HT1080 (cell line): ENCODE measurements at regions not wholly inside any gene's neighbourhood (a gene's known extent, or its start where the extent isn't known, plus 50 kb on each side); places are given as distances from the start of the nearest gene placed in this dataset.
"Not testable (repeated sequence)": the region's sequence is repeated elsewhere in the genome, so short reads cannot be mapped to it uniquely, and the experiment has no call there.

Experiments used
- DNase-seq: peaks from one replicate; pipeline ENCODE4 v3.0.0-alpha.2; 2015; ENCODE audit warnings: low read depth

DNA sequence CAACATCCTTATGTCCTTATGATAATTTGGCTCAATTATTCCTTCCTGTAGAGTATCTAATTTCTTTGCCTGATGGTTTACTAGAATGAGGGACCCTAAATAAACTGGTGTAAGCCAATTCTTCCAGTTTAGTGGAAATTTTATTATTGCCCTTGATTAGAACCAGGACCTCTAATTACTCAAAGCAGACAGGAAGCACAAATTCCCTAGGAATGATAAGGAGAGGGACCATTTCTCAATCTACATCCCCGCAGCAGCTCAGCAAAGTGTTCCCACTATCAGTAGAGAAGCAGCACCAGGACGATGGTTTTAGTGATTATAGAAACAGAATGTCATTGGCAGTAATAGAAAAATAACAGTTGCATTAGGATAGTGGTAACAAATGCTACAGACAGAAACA, 97.1 kb downstream of the PLPPR4 start:
- DNase-seq, result no peak

DNA sequence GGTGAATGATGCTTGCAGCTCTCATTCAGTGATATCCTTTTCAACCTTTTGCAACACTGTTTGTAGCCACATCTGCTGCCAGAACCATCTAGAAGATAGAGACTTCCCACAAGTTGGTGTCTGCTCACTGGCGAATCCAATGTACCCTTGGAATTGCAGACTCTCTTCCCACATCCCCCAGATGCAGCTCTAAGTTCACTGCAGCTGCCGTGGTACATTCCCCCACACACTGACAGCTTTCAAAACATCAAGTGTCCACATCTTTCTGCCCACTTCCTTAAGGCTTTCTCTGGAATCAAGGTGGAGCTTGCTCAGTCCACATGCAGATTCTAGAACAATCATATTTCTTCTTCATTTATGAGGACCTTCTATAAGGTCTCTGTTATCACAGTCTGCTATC, 99.2 kb downstream of the PLPPR4 start:
- no peak for DNase-seq

DNA sequence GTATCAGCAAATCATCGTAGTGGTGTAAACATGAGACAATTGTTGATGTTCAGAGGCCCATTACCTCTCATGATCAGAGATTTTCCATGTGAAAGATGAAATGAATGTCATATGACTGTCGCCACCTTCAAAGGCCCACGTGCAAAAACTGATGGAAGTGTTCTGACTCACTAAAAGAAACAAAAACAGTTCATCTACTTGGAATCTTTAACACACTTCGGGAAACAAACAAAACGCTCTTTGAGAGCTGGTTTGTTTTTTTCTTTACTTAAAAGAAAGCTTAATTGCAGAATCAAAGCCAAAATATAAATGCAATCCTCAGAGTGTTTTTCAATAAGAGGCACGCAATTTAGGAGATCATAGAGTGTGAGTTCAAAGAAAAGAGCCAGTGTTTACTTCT, 100.8 kb downstream of the PLPPR4 start:
- DNase-seq, result no peak

GRCh38 chr1:99365545-99365944, 101.3 kb downstream of the PLPPR4 start:
- DNase-seq, result no peak

- no peak for DNase-seq
These were observed 104.9 kb downstream of the PLPPR4 start for GRCh38 chr1:99369154-99369553.

GRCh38 chr1:99370476-99370875, 106.2 kb downstream of the PLPPR4 start:
- no peak for DNase-seq

GRCh38 chr1:99371413-99371812, 107.1 kb downstream of the PLPPR4 start:
- no peak for DNase-seq

DNA sequence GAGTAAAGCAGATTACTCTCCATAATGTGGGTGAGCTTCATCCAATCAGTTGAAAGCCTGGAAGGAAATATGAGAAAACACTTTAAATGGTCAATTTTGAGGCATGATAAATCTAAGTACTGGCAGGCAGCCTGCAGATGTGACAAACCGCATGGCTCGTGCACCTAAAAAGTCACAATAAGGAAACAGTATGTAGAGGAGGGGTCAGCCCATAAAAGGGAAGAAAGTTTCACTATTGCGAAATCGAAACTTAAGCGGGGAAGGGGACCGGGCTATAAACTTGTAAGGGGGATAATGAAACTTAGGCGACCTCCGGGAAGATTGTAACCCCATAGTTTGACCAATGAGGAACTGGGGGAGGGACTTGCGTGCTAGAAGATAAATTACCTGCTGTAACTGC, 109.8 kb downstream of the PLPPR4 start:
- no peak for DNase-seq

- not testable (repeated sequence) for DNase-seq
These were observed 110.4 kb downstream of the PLPPR4 start for GRCh38 chr1:99374693-99375092.

GRCh38 chr1:99384021-99384420, 119.7 kb downstream of the PLPPR4 start:
- DNase-seq, result no peak

DNA sequence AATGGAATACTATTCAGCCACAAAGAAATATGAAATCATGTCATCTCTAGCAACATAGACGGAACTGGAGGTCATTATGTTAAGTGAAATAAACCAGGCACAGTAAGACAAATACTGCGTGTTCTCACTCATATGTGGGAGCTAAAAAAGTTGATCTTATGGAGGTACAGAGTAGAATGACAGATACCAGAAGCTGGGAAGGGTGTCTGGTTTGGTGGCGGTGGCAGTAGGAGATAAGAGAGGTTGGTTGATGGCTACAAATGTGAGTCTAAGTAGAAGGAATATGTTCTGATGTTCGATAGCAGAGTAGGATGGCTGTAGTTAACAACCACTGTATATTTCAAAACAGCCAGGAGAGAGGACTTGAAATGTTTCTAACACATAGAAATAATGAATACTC, 121.6 kb downstream of the PLPPR4 start:
- no peak for DNase-seq

- no peak for DNase-seq
These were observed 132.1 kb downstream of the PLPPR4 start for GRCh38 chr1:99396389-99396788.

DNA sequence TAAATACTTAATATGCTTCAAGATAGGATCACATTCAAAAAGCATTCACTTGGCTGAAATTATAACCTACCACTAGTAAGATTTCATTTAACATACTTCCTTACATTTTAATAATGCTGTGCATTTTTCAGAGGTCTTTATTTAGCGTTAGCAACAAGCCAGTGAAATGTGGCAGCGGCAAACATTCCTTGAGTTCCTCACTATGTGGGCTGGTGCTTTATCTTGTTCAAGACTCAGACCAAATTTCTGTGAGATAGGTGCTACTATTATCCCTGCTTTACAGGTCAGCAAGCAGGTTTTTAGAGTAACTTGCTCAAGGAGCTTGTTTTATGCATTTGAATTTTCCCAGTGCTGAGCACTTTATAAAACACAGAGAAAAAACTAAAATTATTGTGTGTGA, 132.7 kb downstream of the PLPPR4 start:
- no peak for DNase-seq

- DNase-seq, result no peak
These were observed 133.6 kb downstream of the PLPPR4 start for GRCh38 chr1:99397863-99398262.

DNA sequence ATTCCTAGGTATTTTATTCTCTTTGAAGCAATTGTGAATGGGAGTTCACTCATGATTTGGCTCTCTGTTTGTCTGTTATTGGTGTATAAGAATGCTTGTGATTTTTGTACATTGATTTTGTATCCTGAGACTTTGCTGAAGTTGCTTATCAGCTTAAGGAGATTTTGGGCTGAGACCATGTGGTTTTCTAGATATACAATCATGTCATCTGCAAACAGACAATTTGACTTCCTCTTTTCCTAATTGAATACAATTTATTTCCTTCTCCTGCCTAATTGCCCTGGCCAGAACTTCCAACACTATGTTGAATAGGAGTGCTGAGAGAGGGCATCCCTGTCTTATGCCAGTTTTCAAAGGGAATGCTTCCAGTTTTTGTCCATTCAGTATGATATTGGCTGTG, 137.3 kb downstream of the PLPPR4 start:
- not testable (repeated sequence) for DNase-seq

DNA sequence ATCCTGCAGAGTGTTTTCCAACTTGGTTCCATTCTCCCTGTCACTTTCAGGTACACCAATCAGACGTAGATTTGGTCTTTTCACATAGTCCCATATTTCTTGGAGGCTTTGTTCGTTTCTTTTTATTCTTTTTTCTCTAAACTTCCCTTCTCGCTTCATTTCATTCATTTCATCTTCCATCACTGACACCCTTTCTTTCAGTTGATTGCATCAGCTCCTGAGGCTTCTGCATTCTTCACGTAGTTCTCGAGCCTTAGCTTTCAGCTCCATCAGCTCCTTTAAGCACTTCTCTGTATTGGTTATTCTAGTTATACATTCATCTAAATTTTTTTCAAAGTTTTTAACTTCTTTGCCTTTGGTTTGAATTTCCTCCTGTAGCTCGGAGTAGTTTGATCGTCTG, 140.1 kb downstream of the PLPPR4 start:
- not testable (repeated sequence) for DNase-seq

DNA sequence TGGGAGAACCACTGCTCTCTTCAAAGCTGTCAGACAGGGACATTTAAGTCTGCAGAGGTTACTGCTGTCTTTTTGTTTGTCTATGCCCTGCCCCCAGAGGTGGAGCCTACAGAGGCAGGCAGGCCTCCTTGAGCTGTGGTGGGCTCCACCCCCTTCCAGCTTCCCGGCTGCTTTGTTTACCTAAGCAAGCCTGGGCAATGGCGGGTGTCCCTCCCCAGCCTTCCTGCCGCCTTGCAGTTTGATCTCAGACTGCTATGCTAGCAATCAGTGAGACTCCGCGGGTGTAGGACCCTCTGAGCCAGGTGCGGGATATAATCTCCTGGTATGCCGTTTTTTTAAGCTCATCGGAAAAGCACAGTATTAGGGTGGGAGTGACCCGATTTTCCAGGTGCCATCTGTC, 141.0 kb downstream of the PLPPR4 start:
- not testable (repeated sequence) for DNase-seq

GRCh38 chr1:99407018-99407417, 142.7 kb downstream of the PLPPR4 start:
- DNase-seq, result peak; percentile 2

- DNase-seq, result no peak
These were observed 159.8 kb downstream of the PLPPR4 start for GRCh38 chr1:99424087-99424486.

DNA sequence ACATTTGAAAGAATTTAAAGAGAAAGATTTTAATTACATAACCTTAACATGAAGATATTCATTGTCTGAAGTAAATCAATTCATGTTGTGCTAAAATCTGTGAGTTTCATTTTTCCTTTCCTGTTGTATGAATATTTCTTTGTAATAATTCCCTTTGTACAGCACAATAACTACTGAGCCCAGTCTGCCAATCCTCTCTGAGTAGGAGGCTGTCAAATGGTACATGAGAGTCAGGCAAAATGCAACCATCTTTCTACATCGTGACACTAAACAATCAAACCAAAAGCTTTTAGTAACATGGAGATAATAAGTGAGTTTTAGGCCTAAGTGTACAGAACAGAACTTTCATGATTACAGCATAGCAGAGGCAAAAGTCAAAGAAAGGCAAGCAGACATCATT, 165.5 kb downstream of the PLPPR4 start:
- no peak for DNase-seq

GRCh38 chr1:99438656-99439230, 174.5 kb downstream of the PLPPR4 start:
- DNase-seq, result peak; percentile 10

- DNase-seq, result no peak
These were observed 175.3 kb downstream of the PLPPR4 start for GRCh38 chr1:99439433-99440075.

DNA sequence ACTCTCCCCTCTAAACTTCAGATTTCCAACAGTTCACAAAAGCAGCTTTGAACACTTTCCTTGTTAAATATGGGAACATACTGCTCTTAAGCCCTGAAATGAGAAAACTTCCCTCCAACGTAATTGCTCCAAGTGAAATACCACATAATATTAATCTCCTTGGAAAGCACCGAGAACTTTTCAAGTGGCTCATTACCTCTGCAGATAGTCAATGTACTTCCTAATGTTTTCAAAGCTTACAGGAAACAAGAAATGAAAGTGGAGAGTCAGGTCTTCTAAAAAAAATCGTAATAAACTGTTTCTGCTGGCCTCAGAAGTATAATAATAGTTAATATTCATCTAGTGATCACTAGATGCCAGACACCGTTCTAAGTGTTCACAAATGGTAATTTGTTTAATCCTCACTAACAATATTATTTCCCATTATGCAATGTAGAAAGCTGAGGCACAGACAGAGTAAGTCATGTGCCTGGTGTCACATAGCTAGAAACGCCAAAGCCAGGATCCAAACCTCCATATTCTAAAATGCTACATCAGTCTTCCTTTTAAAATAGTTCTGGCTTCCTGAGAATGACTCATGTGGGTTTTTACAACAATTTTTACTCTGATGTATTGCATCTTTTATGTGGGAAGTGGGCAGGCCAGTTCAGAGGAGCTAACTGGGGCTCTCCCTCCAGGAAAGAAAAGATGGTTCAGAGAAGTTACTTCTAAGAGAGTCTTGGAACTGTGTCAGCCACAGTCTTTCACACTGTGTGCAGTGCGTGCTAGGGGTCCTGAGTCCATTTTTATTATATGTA, 177.2 kb downstream of the PLPPR4 start:
- peak; percentile 76 for DNase-seq
